Stimulated activated CD4-positive, alpha-beta T cell treated with anti-CD3 and anti-CD28 coated beads, TNF-alpha, amount 100 ng/mL, for 1 hour (primary cell): ENCODE measurements at regions not wholly inside any gene's neighbourhood (a gene's known extent, or its start where the extent isn't known, plus 50 kb on each side); places are given as distances from the start of the nearest gene placed in this dataset.

Source experiments
- DNase-seq, 3 donors: peaks; one replicate each; pipeline ENCODE4 v3.0.0-alpha.2; 2020; ENCODE audit warnings: low read depth in 3 of 3, low spot score in 1 of 3

DNA sequence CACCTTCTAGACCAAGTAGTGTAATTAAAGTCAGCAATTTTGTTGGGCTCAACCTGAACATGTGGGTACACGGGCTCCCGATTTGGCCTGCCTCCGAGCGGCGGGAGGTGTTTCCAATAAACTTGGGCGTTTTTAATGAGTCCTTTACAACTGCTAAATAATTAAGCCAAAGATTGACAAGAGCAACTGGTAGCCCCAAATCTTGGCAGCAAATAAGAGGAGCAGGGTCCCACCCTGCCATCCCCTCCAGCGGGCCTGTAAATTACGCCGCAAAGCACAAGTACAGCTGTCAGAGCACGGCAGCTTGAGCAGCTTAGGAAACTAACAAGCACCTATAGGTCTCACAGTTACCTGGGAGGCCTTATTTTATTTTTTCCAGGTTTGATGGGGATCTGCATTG lies 217.1 kb downstream of the BMP7 start:
- DNase-seq = no peak

- no peak for DNase-seq
Observed at GRCh38 chr20:57051096-57051495, 215.3 kb downstream of the BMP7 start.

- no peak for DNase-seq
Observed at GRCh38 chr20:57053067-57053466, 213.4 kb downstream of the BMP7 start.

DNA sequence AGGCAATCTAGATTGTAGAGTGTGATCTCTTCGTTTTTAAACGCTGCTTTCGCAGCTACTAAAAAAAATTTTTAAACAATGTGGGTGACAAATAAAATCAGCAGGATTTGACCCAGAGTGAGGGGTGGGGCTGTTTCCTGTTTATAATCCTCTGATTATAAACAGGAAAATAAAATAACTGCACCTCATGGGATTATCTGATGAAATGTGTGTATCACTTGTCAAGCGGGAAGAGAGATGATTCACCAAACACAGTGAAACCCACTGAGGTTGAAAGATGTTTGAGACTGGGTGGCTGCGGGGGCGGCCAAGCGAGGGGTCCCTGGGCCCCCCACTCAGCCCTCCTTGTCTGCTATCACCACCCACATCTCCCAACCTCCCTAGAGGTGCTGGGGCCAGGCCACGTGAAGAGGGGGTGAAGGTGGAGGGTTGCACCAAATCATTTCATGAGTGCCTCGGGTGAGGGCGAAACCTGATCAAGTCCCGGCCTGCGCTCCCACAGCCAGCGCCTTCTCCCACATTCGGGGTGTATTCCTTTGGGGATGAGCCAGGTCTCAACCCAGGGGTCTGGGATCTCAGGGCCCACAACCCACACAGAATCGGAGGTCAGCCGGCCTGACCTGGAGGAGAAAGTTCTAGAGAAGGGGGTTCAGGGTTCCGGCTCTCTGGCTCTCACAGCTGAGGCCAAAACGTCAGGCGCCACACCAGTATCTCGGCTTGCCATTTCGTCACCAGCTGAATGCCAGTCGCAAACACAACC lies 212.5 kb downstream of the BMP7 start:
- DNase-seq = no peak

DNA sequence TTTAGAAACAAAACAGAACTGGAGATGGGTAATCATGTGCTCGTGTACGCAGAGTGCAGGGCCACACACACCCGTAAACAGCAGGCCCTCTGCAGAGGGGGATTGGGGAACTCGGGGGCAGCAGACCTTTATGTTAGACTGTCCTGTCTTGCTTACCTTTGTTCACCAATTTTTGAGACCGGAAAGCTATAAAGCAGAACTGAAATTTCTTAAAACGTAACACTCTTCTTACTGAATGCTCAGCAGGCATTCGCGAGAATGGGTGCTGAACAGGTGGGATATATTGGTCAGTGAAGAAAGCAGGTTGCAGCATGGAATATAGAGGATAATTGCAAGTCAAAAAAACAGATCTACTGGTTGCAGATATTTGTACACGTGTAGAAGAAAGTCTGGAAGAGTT lies 211.1 kb downstream of the BMP7 start:
- no peak for DNase-seq

DNA sequence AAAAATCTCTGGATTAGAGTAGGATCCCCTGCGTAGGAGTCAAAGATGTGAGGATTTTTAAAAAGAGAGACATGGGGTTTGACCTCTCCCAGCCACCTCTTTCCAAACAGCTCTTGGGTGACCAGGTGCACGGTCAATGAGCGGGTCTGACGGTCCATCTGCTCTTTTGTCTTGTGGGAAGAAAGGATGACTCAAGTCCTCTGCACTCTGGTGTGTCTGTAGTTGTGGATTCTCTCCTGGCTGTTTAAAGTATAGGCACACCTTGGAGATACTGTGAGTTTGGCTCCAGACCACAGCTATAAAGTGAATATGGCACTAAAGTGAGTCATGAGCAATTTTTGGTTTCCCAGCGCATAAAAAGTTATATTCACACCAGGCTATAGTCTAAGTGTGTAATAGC lies 209.8 kb downstream of the BMP7 start:
- DNase-seq = no peak

- DNase-seq = no peak
Observed at GRCh38 chr20:57059055-57059596, 207.3 kb downstream of the BMP7 start.

DNA sequence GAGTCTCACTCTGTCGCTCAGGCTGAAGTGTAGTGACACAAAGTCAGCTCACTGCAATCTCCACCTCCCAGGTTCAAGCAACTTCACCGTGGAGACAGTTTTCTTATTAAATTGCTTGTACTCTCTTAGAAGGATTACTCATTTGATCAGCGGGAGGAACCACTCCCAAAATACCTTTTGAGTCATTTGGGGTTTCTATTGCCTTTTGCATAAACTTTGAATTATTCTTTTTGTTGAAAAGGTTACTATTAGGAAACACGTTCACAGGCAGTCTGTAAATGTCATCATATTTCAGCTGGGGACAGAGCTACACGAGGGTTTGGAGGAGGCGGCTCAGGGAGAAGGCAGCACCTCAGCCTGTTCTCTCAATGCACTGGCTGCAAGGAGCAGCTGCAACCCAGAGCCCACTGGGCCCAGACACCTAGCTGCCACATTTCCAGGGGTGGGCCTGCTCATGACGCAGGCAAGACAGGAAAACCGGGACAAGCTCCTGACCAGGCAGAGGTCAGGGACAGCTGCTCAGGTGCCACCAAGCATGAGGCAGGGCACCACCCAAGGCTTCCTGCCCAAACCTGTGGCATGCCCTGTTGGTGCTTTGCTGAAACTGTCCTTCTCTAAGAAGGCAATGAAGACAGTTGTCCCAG lies 205.9 kb downstream of the BMP7 start:
- DNase-seq = no peak

GRCh38 chr20:57061051-57061900 lies 205.2 kb downstream of the BMP7 start:
- no peak for DNase-seq

DNA sequence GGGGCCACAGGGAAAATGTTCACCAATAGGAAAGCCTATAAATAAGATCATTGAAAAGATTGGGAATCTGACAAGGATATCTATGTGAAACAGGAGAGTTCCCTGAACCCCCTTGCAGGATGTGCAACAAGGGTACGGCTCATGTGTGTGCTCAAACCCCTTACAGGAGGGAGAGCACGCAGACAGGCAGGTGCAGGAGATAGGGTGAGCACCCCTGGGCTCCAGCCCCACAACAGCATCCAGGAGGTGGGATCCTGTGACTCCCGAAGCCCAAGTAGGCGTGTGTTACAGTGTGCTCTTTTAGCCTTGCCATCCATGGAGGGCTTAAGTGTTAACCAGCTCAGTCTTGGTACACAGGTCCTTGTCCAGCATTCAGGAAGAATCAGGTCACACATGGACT lies 204.2 kb downstream of the BMP7 start:
- no peak for DNase-seq

- DNase-seq = no peak
Observed at GRCh38 chr20:57062696-57063270, 203.7 kb downstream of the BMP7 start.

- no peak for DNase-seq
Observed at GRCh38 chr20:57064836-57065235, 201.6 kb downstream of the BMP7 start.

GRCh38 chr20:57065646-57066045 lies 200.8 kb downstream of the BMP7 start:
- DNase-seq = no peak

DNA sequence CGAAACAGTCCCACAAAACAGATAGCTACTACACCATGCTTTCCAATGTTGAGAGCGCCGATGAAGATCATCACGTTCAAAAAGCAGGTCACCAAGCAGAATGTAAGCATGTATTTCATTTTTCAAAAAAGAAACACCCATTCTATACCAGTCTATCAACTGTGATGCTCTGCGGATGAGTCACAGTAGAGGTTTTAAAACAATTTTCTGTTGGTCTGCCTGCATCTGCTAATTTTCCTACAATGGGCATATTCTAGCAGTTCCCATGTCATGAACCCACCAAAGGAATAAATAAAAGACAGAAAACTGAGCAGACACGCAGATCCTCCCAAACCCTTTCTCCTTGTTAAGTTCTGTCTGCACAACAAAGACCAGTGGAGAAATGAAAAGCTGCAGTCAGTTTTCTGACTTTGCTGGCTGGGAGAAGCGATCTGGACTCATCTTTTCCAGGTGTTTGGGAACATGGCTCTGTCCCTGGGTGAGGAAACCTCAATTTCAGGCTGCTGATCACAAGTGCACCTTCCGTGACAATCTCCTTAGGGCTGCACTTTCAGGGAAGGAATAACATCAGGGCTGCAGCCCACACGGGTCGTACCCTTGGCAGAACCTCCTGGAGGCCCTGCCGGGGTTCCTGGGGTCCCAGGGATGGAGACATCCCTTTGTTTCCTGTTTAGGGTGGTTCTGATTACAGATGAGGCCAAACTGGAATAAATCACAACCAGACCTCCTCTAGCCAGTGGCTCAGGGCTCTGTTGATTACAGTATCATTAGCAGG lies 200.1 kb downstream of the BMP7 start:
- no peak for DNase-seq

- DNase-seq = no peak
Observed at GRCh38 chr20:57069442-57069841, 197.0 kb downstream of the BMP7 start.

- DNase-seq = no peak
Observed at GRCh38 chr20:57070296-57070695, 196.1 kb downstream of the BMP7 start.

DNA sequence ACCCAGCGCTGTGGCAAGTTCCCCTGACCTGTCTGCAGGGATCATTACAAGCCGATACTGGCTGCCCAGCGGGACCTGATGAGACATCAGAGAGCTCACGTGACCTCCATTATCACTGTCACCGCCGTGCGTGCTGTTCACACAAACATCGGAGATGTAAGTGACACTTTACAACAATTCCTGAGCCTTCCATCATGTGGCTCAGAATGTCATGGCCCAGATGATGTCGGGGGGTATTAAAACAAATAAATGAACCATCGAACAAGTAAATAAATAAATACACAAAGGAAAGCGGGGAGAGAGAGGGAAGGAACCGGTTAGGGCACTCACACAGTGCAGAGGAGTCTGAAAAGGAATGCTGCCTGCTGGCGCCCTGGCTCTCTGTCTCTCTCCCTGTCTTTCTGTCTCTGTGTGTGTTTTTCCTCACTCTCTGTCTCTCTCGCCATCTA lies 195.1 kb downstream of the BMP7 start:
- no peak for DNase-seq

- DNase-seq = no peak
Observed at GRCh38 chr20:57071954-57072583, 194.4 kb downstream of the BMP7 start.

- no peak for DNase-seq
Observed at GRCh38 chr20:57073402-57073801, 193.0 kb downstream of the BMP7 start.

DNA sequence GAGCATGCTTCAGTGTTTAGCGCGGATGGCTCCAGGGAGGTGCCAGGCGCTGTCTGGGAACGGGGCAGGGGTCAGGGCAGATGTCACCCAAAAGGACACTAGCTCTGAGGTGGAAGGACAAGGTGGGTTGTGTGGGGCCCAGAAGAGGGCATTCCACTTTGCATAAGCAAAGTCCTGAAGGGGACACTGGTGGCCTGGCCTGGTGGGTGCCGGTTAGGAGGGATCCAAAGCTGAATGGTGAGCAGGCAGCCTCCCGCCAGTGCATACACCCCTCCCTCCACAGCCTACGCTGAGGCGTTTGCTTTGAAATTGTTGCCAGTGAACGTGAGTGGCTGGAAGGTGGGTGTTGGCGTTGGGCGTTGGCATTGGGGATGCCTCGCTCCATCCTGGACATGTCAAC lies 192.1 kb downstream of the BMP7 start:
- DNase-seq = no peak
